Heart right ventricle (tissue), 16 donors: ENCODE measurements at regions not wholly inside any gene's neighbourhood (a gene's known extent, or its start where the extent isn't known, plus 50 kb on each side); places are given as distances from the start of the nearest gene placed in this dataset.

Source experiments
- ATAC-seq, 8 donors: fragments of 200-7000 bp; cut with Tn5 transposase; one replicate each; pipeline ENCODE4 v1.9.1; 2020; ENCODE audit warnings: mild to moderate bottlenecking in 8 of 8, moderate library complexity in 8 of 8, moderate number of reproducible peaks in 1 of 8
- DNase-seq, 2 donors: peaks; one replicate each; pipeline ENCODE4 v3.0.0-alpha.2; 2020
- H3K27ac ChIP-seq, 10 donors: fragments of 200-600 bp; sonication (generic) in 2 of 10; one replicate each; pipeline versions ENCODE4 v1.5.0 to v1.8.0; 2020 to 2022; ENCODE audit warnings: mild to moderate bottlenecking in 3 of 10
- H3K27me3 ChIP-seq, 7 donors: fragments of 200-600 bp; one replicate each; pipeline ENCODE4 v1.8.0; 2021 to 2022; ENCODE audit warnings: mild to moderate bottlenecking in 2 of 7
- H3K36me3 ChIP-seq, 9 donors: fragments of 200-600 bp; sonication (generic) in 1 of 9; one replicate each; pipeline versions ENCODE4 v1.5.0 to v1.8.0; 2020 to 2022; ENCODE audit warnings: mild to moderate bottlenecking in 2 of 9
- H3K4me1 ChIP-seq, 9 donors: fragments of 200-600 bp; sonication (generic) in 1 of 9; one replicate each; pipeline versions ENCODE4 v1.5.0 to v1.8.0; 2020 to 2022; ENCODE audit warnings: mild to moderate bottlenecking in 4 of 9
- H3K4me3 ChIP-seq, 10 donors: fragments of 200-600 bp; sonication (generic) in 2 of 10; one replicate each; pipeline versions ENCODE4 v1.5.0 to v1.8.0; 2020 to 2022; ENCODE audit warnings: mild to moderate bottlenecking in 7 of 10, moderate library complexity in 2 of 10
- H3K9me3 ChIP-seq, 11 donors: fragments of 200-600 bp in 10 of 11; sonication (generic) in 2 of 11; one replicate each; pipeline versions ENCODE4 v1.5.0 to v1.8.0; 2013 to 2022; ENCODE audit warnings: mild to moderate bottlenecking in 2 of 11, control low read depth in 1 of 11, moderate library complexity in 1 of 11
- CTCF ChIP-seq, 9 donors: fragments of 200-600 bp; sonication (generic) in 2 of 9; IDR thresholded peaks; one replicate each; pipeline versions ENCODE4 v1.5.0 to v1.8.0; 2021 to 2022; ENCODE audit warnings: antibody characterized with exemption in 9 of 9, mild to moderate bottlenecking in 5 of 9, moderate library complexity in 1 of 9
- WGBS, 2 donors: extraction: QIAGEN DNeasy Blood & Tissue Kit; methylation state at CpG; one replicate each; pipeline ENCODE4 v1.1.7; 2013; ENCODE audit warnings: inconsistent platforms in 1 of 2; 5-methylcytosine and 5-hydroxymethylcytosine counted together
- intact Hi-C, 10 donors: fragments of 100-400 bp; cut with DNase I; formaldehyde crosslinking; loops; one replicate each; pipeline versions ENCODE4 v1.11.1 to v1.14.2; 2022
- donor health status: Arrhythmogenic right ventricular cardiomyopathy.
- donor health status: ischemic (EF 13 %, LVEDD 7.1; RV severe dilation, severe dysfunction).
- donor health status: healthy with polysubstance abuse.
- donor health status: DM: no; HTN: yes; CAD: no.
- donor health status: DM: no; HTN: no; CAD: no.
- donor health status: ischemic (EF 25% LVEDD 6.9; RV normal size, moderate dysfunction).
- donor health status: ischemic (EF 25% LVEDD 5.7; RV mildly dilated, moderate dysfunction).
- donor health status: healthy.
- donor health status: DM: yes; HTN: yes; CAD: no.
- donor health status: Ischemic cardiomyopathy.
- donor health status: ischemic (EF 35%, LVEDD 5.7; RV mildly dilated, moderate dysfunction).
- donor health status: nonischemic (EF 11% LVEDD 7.7; RV severe dilation, severe dysfunction).
- donor health status: DM: yes; HTN: yes; CAD: no.
- donor health status: PGD.
- donor health status: ischemic (EF 29% LVEDD 5.4; RV normal size, mild dysfunction).
- donor health status: nonischemic (EF 23%, LVEDD 6.1; RV moderate dilation, normal function).

GRCh38 chr12:42792265-42792664, 202.7 kb upstream of the PRICKLE1 start:
- intact Hi-C loops = loop anchor here in 1 of 10 donors (10.0 kb wide), 1 partner anchor 197 kb away; no protein-coding TSS in a partner anchor
- Histone ChIP-seq H3K4me1 (peaks cover 0 to 18% (median 8%) of the 10 kb centered on the region in 9 donors), H3K27me3 (no peaks in the 10 kb centered on the region), H3K27ac (no peak overlapping the region), H3K9me3 (no peaks in the 10 kb centered on the region), H3K4me3 (no peak overlapping the region), H3K36me3 (no peaks in the 10 kb centered on the region)
- no peak for ATAC-seq
- DNase-seq = no peak
- TF ChIP-seq CTCF (IDR thresholded peaks at IDR 0.05) = peak in 3 of 9 donors; percentile 7 to 34 (median 17)

- peaks cover 0 to 18% (median 8%) of the 10 kb centered on the region in 9 donors for H3K4me1 ChIP-seq
- no peaks in the 10 kb centered on the region for H3K9me3 ChIP-seq
- ATAC-seq = no peak
- no peaks in the 10 kb centered on the region for H3K27me3 ChIP-seq
- TF ChIP-seq CTCF (IDR thresholded peaks at IDR 0.05) = no peak
- WGBS, 2 donors = 99% methylated on average over 3 of the region's 3 CpGs
- H3K27ac ChIP-seq = no peak overlapping the region
- no peak overlapping the region for H3K4me3 ChIP-seq
- DNase-seq = no peak
- H3K36me3 ChIP-seq = no peaks in the 10 kb centered on the region
- intact Hi-C loops = loop anchor here in 2 of 10 donors (2.0 to 10.0 kb wide), 2 partner anchors 55 to 197 kb away; no protein-coding TSS in a partner anchor
Measured at GRCh38 chr12:42791399-42791798, 201.9 kb upstream of the PRICKLE1 start.

GRCh38 chr12:42790761-42791151, 201.2 kb upstream of the PRICKLE1 start:
- H3K9me3 ChIP-seq = no peaks in the 10 kb centered on the region
- DNase-seq = no peak
- TF ChIP-seq CTCF (IDR thresholded peaks at IDR 0.05) = no peak
- no peaks in the 10 kb centered on the region for H3K27me3 ChIP-seq
- ATAC-seq = peak in 4 of 8 donors; percentile 27 to 47 (median 36)
- peak overlapping the region in 2 of 10 donors; percentile 37 to 41 for H3K27ac ChIP-seq
- intact Hi-C loops = loop anchor here in 2 of 10 donors (2.0 to 10.0 kb wide), 2 partner anchors 54 to 196 kb away; no protein-coding TSS in a partner anchor
- no peak overlapping the region for H3K4me3 ChIP-seq
- H3K36me3 ChIP-seq = no peaks in the 10 kb centered on the region
- peaks cover 0 to 18% (median 8%) of the 10 kb centered on the region in 9 donors for H3K4me1 ChIP-seq

- DNase-seq (no peak), ATAC-seq (peak in 6 of 8 donors; percentile 35 to 92 (median 76))
- Histone ChIP-seq H3K9me3 (no peaks in the 10 kb centered on the region), H3K36me3 (no peaks in the 10 kb centered on the region), H3K27me3 (no peaks in the 10 kb centered on the region), H3K4me1 (peaks cover 0 to 18% (median 8%) of the 10 kb centered on the region in 9 donors), H3K4me3 (no peak overlapping the region), H3K27ac (peak overlapping the region in 4 of 10 donors; percentile 13 to 41 (median 26))
- 37 to 54% methylated on average over 15 of the region's 15 CpGs for WGBS, 2 donors
- intact Hi-C loops = loop anchor here in 2 of 10 donors (2.0 to 10.0 kb wide), 3 partner anchors 53 to 195 kb away; no protein-coding TSS in a partner anchor
- no peak for TF ChIP-seq CTCF (IDR thresholded peaks at IDR 0.05)
Measured at GRCh38 chr12:42789808-42790760, 200.5 kb upstream of the PRICKLE1 start.
